Ascending aorta (tissue), 2 donors: ENCODE measurements at regions not wholly inside any gene's neighbourhood (a gene's known extent, or its start where the extent isn't known, plus 50 kb on each side); places are given as distances from the start of the nearest gene placed in this dataset.
"Not testable (repeated sequence)": the region's sequence is repeated elsewhere in the genome, so short reads cannot be mapped to it uniquely, and the experiment has no call there.

Experiments
- DNase-seq, 2 donors: peaks; one replicate each; pipeline ENCODE4 v3.0.0-alpha.2; 2019; ENCODE audit warnings: low spot score in 2 of 2
- H3K27ac ChIP-seq, 2 donors: fragments of 200-600 bp; sonication (generic); one replicate each; pipeline ENCODE4 v1.5.1; 2016 to 2017; ENCODE audit warnings: mild to moderate bottlenecking in 1 of 2
- H3K27me3 ChIP-seq: fragments of 200-600 bp; sonication (generic); one replicate; pipeline ENCODE4 v1.5.1; 2017
- H3K36me3 ChIP-seq, 2 donors: fragments of 200-600 bp; sonication (generic); one replicate each; pipeline ENCODE4 v1.5.1; 2016
- H3K4me1 ChIP-seq, 2 donors: fragments of 200-600 bp; sonication (generic); one replicate each; pipeline ENCODE4 v1.5.1; 2016 to 2017; ENCODE audit warnings: mild to moderate bottlenecking in 1 of 2
- H3K4me3 ChIP-seq, 2 donors: fragments of 200-600 bp; sonication (generic); one replicate each; pipeline ENCODE4 v1.5.1; 2016 to 2017; ENCODE audit warnings: mild to moderate bottlenecking in 1 of 2
- H3K9me3 ChIP-seq, 2 donors: fragments of 200-600 bp; sonication (generic); one replicate each; pipeline ENCODE4 v1.5.1; 2016
- CTCF ChIP-seq, 3 experiments: fragments of 200-600 bp in 2 of 3; fragments of 450-650 bp in 1 of 3; sonication (generic) in 2 of 3; IDR thresholded peaks; one replicate each; pipeline ENCODE4 v1.5.1; 2016 to 2019; ENCODE audit warnings: antibody characterized with exemption in 3 of 3, mild to moderate bottlenecking in 1 of 3, moderate library complexity in 1 of 3
- intact Hi-C: fragments of 100-400 bp; cut with DNase I; formaldehyde crosslinking; loops from one replicate; pipeline ENCODE4 v1.15.1; 2023

DNA sequence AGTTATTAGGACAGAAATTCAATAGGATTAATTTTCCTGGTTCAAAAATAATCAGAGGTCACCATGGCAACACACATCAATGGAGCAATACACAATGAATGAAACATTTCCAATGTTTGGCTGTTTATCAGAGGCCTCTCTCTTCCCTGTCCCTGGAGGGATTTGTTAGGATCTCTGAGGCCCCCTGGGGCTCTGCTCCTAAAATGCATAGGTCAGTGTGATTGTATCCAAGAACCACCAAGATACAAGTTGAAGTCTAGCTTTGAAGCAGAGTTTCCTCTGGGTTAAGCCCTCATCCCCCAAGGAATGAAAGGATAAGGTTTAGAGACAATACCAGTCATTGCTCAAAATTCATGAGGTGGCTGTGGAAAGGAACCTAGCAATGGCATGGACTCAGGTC is 561.2 kb upstream of the C16orf82 start:
- no peak for DNase-seq
- H3K27ac ChIP-seq = no peak overlapping the region
- no peak for TF ChIP-seq CTCF (IDR thresholded peaks at IDR 0.05)
- intact Hi-C loops = loop anchor here (10.0 kb wide), 1 partner anchor 59 kb away; no protein-coding TSS in a partner anchor
- no peak overlapping the region for H3K4me3 ChIP-seq
- H3K4me1 ChIP-seq = no peaks in the 10 kb centered on the region
- H3K27me3 ChIP-seq = no peaks in the 10 kb centered on the region
- no peaks in the 10 kb centered on the region for H3K36me3 ChIP-seq
- H3K9me3 ChIP-seq = no peaks in the 10 kb centered on the region

GRCh38 chr16:26508946-26509345 is 557.8 kb upstream of the C16orf82 start:
- not testable (repeated sequence) for DNase-seq, H3K36me3 ChIP-seq, H3K27me3 ChIP-seq, H3K27ac ChIP-seq, H3K9me3 ChIP-seq, H3K4me3 ChIP-seq, H3K4me1 ChIP-seq
- intact Hi-C loops = loop anchor here (10.0 kb wide), 1 partner anchor 56 kb away; no protein-coding TSS in a partner anchor

DNA sequence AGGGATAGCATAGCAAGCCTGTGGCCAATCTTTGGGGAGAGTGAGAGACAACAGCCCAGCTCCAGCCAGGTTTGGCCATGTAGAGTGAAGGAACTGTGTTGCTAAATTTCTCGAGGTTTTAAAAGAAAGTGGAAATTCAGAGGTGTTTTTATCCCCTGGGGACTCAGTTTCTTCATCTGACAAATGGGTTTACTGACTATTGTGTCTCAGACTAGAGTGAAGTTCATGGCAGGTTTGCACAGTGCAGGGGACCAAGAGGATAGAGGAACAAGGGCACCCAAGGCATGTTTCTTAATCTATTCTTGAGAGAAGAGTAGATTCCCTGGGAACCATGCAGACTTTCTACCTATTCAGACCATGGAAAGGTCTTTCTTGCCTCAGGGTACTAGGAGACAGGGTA is 555.8 kb upstream of the C16orf82 start:
- Histone ChIP-seq H3K27me3 (no peaks in the 10 kb centered on the region), H3K4me3 (no peak overlapping the region), H3K36me3 (no peaks in the 10 kb centered on the region), H3K4me1 (no peaks in the 10 kb centered on the region), H3K27ac (no peak overlapping the region), H3K9me3 (no peaks in the 10 kb centered on the region)
- intact Hi-C loops = no loop called here
- DNase-seq = no peak
- no peak for TF ChIP-seq CTCF (IDR thresholded peaks at IDR 0.05)

DNA sequence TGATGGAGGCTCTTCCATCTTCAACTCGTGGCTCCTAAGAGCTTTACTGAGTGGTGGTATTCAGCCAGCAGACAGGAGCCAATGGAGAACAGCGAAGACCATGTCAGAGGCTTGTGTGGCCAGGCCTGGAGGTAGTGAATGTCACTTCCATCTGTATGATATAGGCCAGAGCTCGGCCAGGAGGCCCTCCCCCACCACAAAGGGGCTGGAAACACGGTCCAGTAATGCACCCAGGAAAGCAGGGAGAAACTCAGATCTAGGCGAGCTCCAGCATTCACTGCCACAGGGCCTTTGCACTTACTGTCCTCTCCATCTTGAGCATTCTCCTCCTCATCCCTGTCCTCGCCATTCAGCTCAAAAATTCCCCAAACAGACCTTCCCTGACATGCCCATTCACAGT is 555.3 kb upstream of the C16orf82 start:
- TF ChIP-seq CTCF (IDR thresholded peaks at IDR 0.05) = no peak
- no peaks in the 10 kb centered on the region for H3K9me3 ChIP-seq

GRCh38 chr16:26521626-26522025 is 545.1 kb upstream of the C16orf82 start:
- Histone ChIP-seq H3K36me3 (no peaks in the 10 kb centered on the region), H3K4me1 (no peaks in the 10 kb centered on the region), H3K9me3 (no peaks in the 10 kb centered on the region), H3K27me3 (no peaks in the 10 kb centered on the region), H3K4me3 (no peak overlapping the region), H3K27ac (no peak overlapping the region)
- DNase-seq = no peak
- intact Hi-C loops = no loop called here
- TF ChIP-seq CTCF (IDR thresholded peaks at IDR 0.05) = no peak

More for the DNA sequence above, 555.3 kb upstream of the C16orf82 start:
- no peaks in the 10 kb centered on the region for H3K27me3 ChIP-seq
- no peaks in the 10 kb centered on the region for H3K36me3 ChIP-seq
- intact Hi-C loops = no loop called here
- no peak overlapping the region for H3K27ac ChIP-seq
- H3K4me3 ChIP-seq = no peak overlapping the region
- DNase-seq = no peak
- no peaks in the 10 kb centered on the region for H3K4me1 ChIP-seq

DNA sequence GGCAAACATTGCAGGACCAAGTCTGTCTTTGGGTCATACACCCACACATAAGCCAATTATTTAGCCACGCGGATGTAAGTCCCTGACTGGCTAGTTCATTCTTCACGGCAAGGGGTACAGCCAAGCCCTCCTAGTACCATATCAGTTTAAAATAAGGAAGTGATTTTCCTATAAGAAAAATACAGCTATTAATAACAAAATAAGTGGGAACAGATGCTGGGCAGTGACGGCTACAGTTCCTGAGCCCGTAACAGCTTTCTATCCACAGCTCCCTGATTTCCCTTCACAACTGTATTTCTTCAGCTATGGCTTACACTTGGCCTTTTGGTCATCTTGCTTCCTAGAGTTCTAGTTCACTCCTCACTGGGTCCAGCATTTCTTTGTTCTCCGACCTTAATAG is 542.4 kb upstream of the C16orf82 start:
- H3K9me3 ChIP-seq = no peaks in the 10 kb centered on the region
- no peak overlapping the region for H3K4me3 ChIP-seq
- intact Hi-C loops = no loop called here
- no peak overlapping the region for H3K27ac ChIP-seq
- no peaks in the 10 kb centered on the region for H3K36me3 ChIP-seq
- no peaks in the 10 kb centered on the region for H3K27me3 ChIP-seq
- no peak for DNase-seq
- no peaks in the 10 kb centered on the region for H3K4me1 ChIP-seq
- TF ChIP-seq CTCF (IDR thresholded peaks at IDR 0.05) = no peak
